ENCODE measurements at regions not wholly inside any gene's neighbourhood (a gene's known extent, or its start where the extent isn't known, plus 50 kb on each side); places are given as distances from the start of the nearest gene placed in this dataset.

DNA sequence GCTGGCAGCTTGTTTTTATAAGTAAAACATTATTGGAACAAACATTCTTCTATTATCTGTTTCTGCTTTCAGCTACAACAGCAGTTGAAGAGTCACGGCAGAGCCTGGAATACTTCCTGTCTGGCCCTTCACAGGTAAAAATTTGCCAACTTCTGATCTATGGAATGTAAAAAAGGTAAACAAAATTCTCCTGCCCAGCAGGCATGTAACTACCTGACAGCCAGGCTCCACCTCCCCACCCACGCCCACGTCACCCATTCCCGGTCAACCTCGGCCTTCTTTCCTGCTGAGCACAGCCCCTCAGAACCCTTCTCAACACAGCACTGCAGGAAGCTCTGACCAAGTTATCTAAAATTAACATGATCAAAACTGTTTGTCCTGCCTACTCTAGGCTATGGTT lies 166.0 kb downstream of the DLL1 start:
- Histone ChIP-seq H3K4me1 (ENCODE audit: control insufficient read depth, extremely low read depth, insufficient read depth, low read length) (no peaks in the 10 kb centered on the region), H3K36me3 (ENCODE audit: control insufficient read depth in 2 of 2, extremely low read depth in 1 of 2, insufficient read depth in 2 of 2, low read length in 2 of 2) (no peaks in the 10 kb centered on the region), H3K9me3 (replicated peaks; ENCODE audit: control insufficient read depth, insufficient read depth, low read length) (no peaks in the 10 kb centered on the region), H3K4me3 (replicated peaks in 1 of 3; ENCODE audit: insufficient read depth in 1 of 3, low read depth in 1 of 3, low read length in 3 of 3) (no peak overlapping the region), H2AFZ (ENCODE audit: low read depth, low read length) (no peak overlapping the region), H3K4me2 (ENCODE audit: insufficient read depth, low read length) (no peak overlapping the region), H3K9ac (replicated peaks; ENCODE audit: extremely low read depth, insufficient read depth, low read length) (no peak overlapping the region), H3K9me1 (replicated peaks; ENCODE audit: control insufficient read depth, extremely low read depth, insufficient read depth, low read length) (no peaks in the 10 kb centered on the region), H4K20me1 (replicated peaks; ENCODE audit: control insufficient read depth, extremely low read depth, insufficient read depth, low read length) (no peaks in the 10 kb centered on the region), H3K27me3 (ENCODE audit: control insufficient read depth in 2 of 2, insufficient read depth in 2 of 2, low read length in 2 of 2) (no peaks in the 10 kb centered on the region), H3K27ac (ENCODE audit: insufficient read depth, low read depth, low read length) (no peak overlapping the region), H3K79me2 (ENCODE audit: control insufficient read depth, insufficient read depth, low read length) (no peaks in the 10 kb centered on the region)
- TF ChIP-seq GATA2 (IDR thresholded peaks at IDR 0.05; ENCODE audit: insufficient read depth, insufficient read length, low read depth, low read length) = no peak
- TF ChIP-seq MYC (IDR thresholded peaks at IDR 0.05; ENCODE audit: low read depth, low read length) = no peak
- no peak for TF ChIP-seq FOS (IDR thresholded peaks at IDR 0.05; ENCODE audit: borderline replicate concordance, insufficient read depth, low read length)
- TF ChIP-seq POLR2A (IDR thresholded peaks at IDR 0.05; ENCODE audit: low read depth, low read length) = no peak
- TF ChIP-seq JUN (IDR thresholded peaks at IDR 0.05; ENCODE audit: borderline replicate concordance, insufficient read depth, insufficient read length, low read depth) = no peak
- TF ChIP-seq, protein P1, sequence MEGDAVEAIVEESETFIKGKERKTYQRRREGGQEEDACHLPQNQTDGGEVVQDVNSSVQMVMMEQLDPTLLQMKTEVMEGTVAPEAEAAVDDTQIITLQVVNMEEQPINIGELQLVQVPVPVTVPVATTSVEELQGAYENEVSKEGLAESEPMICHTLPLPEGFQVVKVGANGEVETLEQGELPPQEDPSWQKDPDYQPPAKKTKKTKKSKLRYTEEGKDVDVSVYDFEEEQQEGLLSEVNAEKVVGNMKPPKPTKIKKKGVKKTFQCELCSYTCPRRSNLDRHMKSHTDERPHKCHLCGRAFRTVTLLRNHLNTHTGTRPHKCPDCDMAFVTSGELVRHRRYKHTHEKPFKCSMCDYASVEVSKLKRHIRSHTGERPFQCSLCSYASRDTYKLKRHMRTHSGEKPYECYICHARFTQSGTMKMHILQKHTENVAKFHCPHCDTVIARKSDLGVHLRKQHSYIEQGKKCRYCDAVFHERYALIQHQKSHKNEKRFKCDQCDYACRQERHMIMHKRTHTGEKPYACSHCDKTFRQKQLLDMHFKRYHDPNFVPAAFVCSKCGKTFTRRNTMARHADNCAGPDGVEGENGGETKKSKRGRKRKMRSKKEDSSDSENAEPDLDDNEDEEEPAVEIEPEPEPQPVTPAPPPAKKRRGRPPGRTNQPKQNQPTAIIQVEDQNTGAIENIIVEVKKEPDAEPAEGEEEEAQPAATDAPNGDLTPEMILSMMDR (IDR thresholded peaks at IDR 0.05; ENCODE audit: extremely low read depth in 1 of 2, insufficient read depth in 1 of 2, low read depth in 1 of 2, low read length in 2 of 2) = no peak
- TF ChIP-seq, protein P2, sequence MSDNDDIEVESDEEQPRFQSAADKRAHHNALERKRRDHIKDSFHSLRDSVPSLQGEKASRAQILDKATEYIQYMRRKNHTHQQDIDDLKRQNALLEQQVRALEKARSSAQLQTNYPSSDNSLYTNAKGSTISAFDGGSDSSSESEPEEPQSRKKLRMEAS (IDR thresholded peaks at IDR 0.05; ENCODE audit: insufficient read depth, insufficient read length) = no peak
- TF ChIP-seq POLR2AphosphoS5 (IDR thresholded peaks at IDR 0.05; ENCODE audit: insufficient read depth, low read depth, low read length) = no peak
- TF ChIP-seq EZH2 (IDR thresholded peaks at IDR 0.05; ENCODE audit: borderline replicate concordance, low read depth, low read length, severe bottlenecking) = no peak
- intact Hi-C loops (cut with micrococcal nuclease) (no loop called here), dilution Hi-C loops (cut with MboI; ENCODE audit: extremely low pct_ligation_motif_present, low sequenced_read_pairs) (no loop called here)
- no TSS peak for BruUV-seq (replicated peaks)
- FAIRE-seq (no peak), DNase-seq (ENCODE audit: low read depth, low spot score) (no peak)
- ChIA-PET CTCF (interaction anchor here (1.0 kb wide), 1 partner anchor 293 kb away, joined by 3 read pairs; no protein-coding TSS in a partner anchor), POLR2A (no interaction called here)
